ENCODE measurements at regions not wholly inside any gene's neighbourhood (a gene's known extent, or its start where the extent isn't known, plus 50 kb on each side); places are given as distances from the start of the nearest gene placed in this dataset.
"Not testable (repeated sequence)": the region's sequence is repeated elsewhere in the genome, so short reads cannot be mapped to it uniquely, and the experiment has no call there.

DNA sequence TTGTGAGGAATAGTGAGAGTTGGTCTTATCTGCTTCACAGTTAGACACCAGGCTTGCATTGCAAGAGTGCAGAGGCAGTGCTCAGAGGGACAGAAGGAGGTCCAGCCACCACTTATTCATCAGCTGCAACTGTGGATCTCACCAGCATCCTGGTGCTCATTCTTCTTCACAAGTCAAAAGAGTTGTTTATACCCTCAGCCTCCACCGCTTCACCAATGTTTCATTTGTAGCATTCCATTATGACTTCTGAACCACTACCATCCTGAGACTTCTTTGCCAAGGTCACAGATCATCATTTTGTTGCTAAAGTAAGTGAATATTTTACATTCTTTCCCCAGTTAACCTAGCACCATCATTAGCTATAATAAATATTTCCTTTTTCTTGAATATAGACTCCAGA is 230.5 kb upstream of the KITLG start:
- TF ChIP-seq FOXS1 (CRISPR knock-in tag; IDR thresholded peaks at IDR 0.05) (no peak), FOSB (CRISPR knock-in tag; IDR thresholded peaks at IDR 0.05) (no peak), ZC3H11A (IDR thresholded peaks at IDR 0.05) (no peak), TP53 (CRISPR knock-in tag; IDR thresholded peaks at IDR 0.05) (no peak), BHLHE40 (IDR thresholded peaks at IDR 0.05; ENCODE audit: low read depth, low read length) (no peak), PHF8 (IDR thresholded peaks at IDR 0.05; ENCODE audit: borderline replicate concordance, low read depth) (no peak), CEBPB (IDR thresholded peaks at IDR 0.05) (no peak), ZNF302 (CRISPR knock-in tag; IDR thresholded peaks at IDR 0.05) (no peak), RFX5 (IDR thresholded peaks at IDR 0.05) (no peak)
- TF ChIP-seq, protein P1, sequence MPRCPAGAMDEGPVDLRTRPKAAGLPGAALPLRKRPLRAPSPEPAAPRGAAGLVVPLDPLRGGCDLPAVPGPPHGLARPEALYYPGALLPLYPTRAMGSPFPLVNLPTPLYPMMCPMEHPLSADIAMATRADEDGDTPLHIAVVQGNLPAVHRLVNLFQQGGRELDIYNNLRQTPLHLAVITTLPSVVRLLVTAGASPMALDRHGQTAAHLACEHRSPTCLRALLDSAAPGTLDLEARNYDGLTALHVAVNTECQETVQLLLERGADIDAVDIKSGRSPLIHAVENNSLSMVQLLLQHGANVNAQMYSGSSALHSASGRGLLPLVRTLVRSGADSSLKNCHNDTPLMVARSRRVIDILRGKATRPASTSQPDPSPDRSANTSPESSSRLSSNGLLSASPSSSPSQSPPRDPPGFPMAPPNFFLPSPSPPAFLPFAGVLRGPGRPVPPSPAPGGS (IDR thresholded peaks at IDR 0.05), result no peak
- TF ChIP-seq, protein P2, sequence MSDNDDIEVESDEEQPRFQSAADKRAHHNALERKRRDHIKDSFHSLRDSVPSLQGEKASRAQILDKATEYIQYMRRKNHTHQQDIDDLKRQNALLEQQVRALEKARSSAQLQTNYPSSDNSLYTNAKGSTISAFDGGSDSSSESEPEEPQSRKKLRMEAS (IDR thresholded peaks at IDR 0.05), result no peak
- TF ChIP-seq, protein P3, sequence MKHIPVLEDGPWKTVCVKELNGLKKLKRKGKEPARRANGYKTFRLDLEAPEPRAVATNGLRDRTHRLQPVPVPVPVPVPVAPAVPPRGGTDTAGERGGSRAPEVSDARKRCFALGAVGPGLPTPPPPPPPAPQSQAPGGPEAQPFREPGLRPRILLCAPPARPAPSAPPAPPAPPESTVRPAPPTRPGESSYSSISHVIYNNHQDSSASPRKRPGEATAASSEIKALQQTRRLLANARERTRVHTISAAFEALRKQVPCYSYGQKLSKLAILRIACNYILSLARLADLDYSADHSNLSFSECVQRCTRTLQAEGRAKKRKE (CRISPR knock-in tag; IDR thresholded peaks at IDR 0.05; ENCODE audit: low read depth), result no peak
- DNase-seq (ENCODE audit: low read depth in 1 of 2, low spot score in 1 of 2), result no peak
- Histone ChIP-seq H3K27ac (no peak overlapping the region), H3K9me3 (no peaks in the 10 kb centered on the region), H3K4me2 (no peak overlapping the region), H3K4me3 (no peak overlapping the region), H3K4me1 (no peaks in the 10 kb centered on the region)
- no peak for ATAC-seq
- FAIRE-seq, result no peak
- POLR2A ChIA-PET, result no interaction called here
- WGBS (ENCODE audit: missing lambda C conversion rate), result 93% methylated on average over 1 of the region's 1 CpG
- CTCF ChIA-PET, result no interaction called here

GRCh38 chr12:88809841-88810240 is 229.6 kb upstream of the KITLG start:
- ATAC-seq; H3K4me3 ChIP-seq; CTCF ChIA-PET; DNase-seq (ENCODE audit: low read depth in 1 of 2, low spot score in 1 of 2); POLR2A ChIA-PET; H3K4me2 ChIP-seq; FAIRE-seq; H3K4me1 ChIP-seq; H3K27ac ChIP-seq; H3K9me3 ChIP-seq: not testable (repeated sequence)
- 75% methylated on average over 1 of the region's 1 CpG for WGBS (ENCODE audit: missing lambda C conversion rate)

DNA sequence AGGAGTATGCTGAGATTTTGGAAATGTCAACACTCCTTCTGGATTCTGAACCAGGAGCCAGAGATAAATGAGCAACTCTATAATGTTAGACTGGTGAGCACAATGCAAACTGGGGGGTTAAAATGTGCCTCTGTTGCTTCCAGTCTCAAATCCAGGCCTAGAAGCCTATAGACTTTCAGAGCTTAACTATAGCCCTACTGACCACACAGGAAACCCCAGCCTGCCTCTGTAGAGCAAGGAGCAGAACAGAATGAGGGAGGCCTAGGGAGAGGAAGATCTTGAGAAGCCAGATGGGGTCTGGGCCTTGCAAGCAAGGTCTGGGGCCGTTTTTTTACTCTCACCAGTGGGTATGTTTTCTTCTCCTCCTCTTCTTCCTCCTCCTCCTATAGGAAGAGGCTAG is 225.4 kb upstream of the KITLG start:
- FAIRE-seq, result no peak
- no peak for ATAC-seq
- CTCF ChIA-PET, result no interaction called here
- Histone ChIP-seq H3K9me3 (no peaks in the 10 kb centered on the region; the same call in 2 of the 3 replicates), H3K4me3 (no peak overlapping the region), H3K4me1 (no peaks in the 10 kb centered on the region), H3K4me2 (no peak overlapping the region), H3K27ac (no peak overlapping the region)
- POLR2A ChIA-PET, result no interaction called here
- WGBS (ENCODE audit: missing lambda C conversion rate), result 4% methylated on average over 1 of the region's 1 CpG
- DNase-seq (ENCODE audit: low read depth in 1 of 2, low spot score in 1 of 2), result no peak
- TF ChIP-seq CHD4 (IDR thresholded peaks at IDR 0.05; ENCODE audit: borderline replicate concordance), result no peak
- TF ChIP-seq JUNB (IDR thresholded peaks at IDR 0.05), result no peak
- no peak for TF ChIP-seq CBX2 (IDR thresholded peaks at IDR 0.05; ENCODE audit: borderline replicate concordance, low read depth)
- no peak for TF ChIP-seq CHD2 (IDR thresholded peaks at IDR 0.05; ENCODE audit: low read length, partially characterized antibody)
- no peak for TF ChIP-seq KDM5A (IDR thresholded peaks at IDR 0.05)
- no peak for TF ChIP-seq HOXA7 (CRISPR knock-in tag; IDR thresholded peaks at IDR 0.05)
- TF ChIP-seq PBX3 (IDR thresholded peaks at IDR 0.05), result no peak
- TF ChIP-seq EP300 (IDR thresholded peaks at IDR 0.05), result no peak
- TF ChIP-seq ZC3H11A (IDR thresholded peaks at IDR 0.05), result no peak
- TF ChIP-seq TFCP2L1 (CRISPR knock-in tag; IDR thresholded peaks at IDR 0.05), result no peak
- TF ChIP-seq ELK1 (IDR thresholded peaks at IDR 0.05; ENCODE audit: low read depth, low read length), result no peak
- no peak for TF ChIP-seq KDM1A (IDR thresholded peaks at IDR 0.05; ENCODE audit: low read depth)
- TF ChIP-seq CEBPB (IDR thresholded peaks at IDR 0.05), result no peak
- TF ChIP-seq NFE2L2 (conservative IDR thresholded peaks at IDR 0.05; ENCODE audit: low read length), result no peak
- TF ChIP-seq HDAC2 (IDR thresholded peaks at IDR 0.05), result no peak
- no peak for TF ChIP-seq HES2 (IDR thresholded peaks at IDR 0.05)
- TF ChIP-seq EHF (CRISPR knock-in tag; IDR thresholded peaks at IDR 0.05), result no peak
- no peak for TF ChIP-seq ESRRA (IDR thresholded peaks at IDR 0.05; ENCODE audit: borderline replicate concordance, low read length)
- no peak for TF ChIP-seq RAD21 (conservative IDR thresholded peaks at IDR 0.05 in 1 of 2, IDR thresholded peaks at IDR 0.05 in 1 of 2)
- no peak for TF ChIP-seq HOXB5 (CRISPR knock-in tag; IDR thresholded peaks at IDR 0.05)
